AG09319 (cell line): ENCODE measurements at regions not wholly inside any gene's neighbourhood (a gene's known extent, or its start where the extent isn't known, plus 50 kb on each side); places are given as distances from the start of the nearest gene placed in this dataset.

Experiments used
- DNase-seq: peaks from one replicate; pipeline ENCODE4 v3.0.0-alpha.2; 2010; ENCODE audit warnings: low read depth; ENCODE audit errors: extremely low read depth
- TF ChIP-seq, protein P1 (sequence below): IDR thresholded peaks from 2 replicates; pipeline ENCODE4 v1.5.1; 2011; ENCODE audit warnings: low read depth, mild to moderate bottlenecking, inconsistent platforms, low read length, moderate library complexity

DNA sequence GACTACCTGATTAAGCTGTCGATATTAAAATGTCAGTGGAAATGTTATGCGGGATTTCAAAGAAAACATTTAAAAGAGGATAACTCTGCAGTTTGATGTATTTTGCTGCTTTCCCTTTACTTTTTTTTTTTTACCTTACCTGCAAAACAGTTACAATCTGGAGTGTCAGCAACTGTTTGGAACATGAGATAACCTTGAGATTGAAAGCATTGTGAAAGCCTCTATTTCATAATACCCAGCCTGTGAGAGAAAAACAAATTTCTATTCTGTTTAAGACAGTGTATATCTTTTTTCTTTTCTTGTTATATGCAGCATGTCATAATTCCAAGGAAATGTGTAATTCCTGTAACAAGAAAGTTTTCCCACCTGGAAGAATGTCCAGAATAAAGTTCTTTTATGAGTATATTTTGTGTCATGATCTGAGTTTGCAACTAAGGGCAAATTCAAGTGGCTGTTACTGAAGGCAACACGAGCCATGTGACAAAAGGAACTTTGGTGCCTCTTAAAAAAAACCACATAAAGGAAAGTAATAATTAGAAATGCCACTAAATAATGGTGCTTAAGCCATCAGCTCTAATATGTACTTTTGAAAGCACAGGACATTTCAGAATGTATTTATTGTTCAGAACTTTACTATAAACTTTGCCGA is 297.0 kb upstream of the DSEL start:
- DNase-seq = no peak
- TF ChIP-seq, protein P1, sequence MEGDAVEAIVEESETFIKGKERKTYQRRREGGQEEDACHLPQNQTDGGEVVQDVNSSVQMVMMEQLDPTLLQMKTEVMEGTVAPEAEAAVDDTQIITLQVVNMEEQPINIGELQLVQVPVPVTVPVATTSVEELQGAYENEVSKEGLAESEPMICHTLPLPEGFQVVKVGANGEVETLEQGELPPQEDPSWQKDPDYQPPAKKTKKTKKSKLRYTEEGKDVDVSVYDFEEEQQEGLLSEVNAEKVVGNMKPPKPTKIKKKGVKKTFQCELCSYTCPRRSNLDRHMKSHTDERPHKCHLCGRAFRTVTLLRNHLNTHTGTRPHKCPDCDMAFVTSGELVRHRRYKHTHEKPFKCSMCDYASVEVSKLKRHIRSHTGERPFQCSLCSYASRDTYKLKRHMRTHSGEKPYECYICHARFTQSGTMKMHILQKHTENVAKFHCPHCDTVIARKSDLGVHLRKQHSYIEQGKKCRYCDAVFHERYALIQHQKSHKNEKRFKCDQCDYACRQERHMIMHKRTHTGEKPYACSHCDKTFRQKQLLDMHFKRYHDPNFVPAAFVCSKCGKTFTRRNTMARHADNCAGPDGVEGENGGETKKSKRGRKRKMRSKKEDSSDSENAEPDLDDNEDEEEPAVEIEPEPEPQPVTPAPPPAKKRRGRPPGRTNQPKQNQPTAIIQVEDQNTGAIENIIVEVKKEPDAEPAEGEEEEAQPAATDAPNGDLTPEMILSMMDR = no peak

DNA sequence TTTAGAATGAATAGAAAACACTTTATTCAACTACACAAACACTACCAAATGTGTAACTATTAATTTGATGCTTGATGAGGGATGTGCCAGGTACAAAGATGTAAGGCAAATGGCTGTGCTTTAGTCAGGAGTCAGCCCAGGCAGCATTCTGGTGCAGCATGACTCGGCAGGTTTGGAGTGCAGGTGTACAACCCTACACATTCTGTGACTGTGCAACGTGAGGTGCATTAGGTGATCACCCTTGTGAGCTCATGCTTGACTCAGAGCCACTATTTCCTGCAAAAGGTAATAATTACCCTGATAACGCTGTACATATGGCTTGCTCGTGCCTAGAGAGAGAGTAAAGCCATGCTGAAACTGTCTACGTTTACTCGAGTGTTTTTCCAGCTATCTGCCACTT is 288.7 kb upstream of the DSEL start:
- TF ChIP-seq, protein P1 = no peak
- no peak for DNase-seq

DNA sequence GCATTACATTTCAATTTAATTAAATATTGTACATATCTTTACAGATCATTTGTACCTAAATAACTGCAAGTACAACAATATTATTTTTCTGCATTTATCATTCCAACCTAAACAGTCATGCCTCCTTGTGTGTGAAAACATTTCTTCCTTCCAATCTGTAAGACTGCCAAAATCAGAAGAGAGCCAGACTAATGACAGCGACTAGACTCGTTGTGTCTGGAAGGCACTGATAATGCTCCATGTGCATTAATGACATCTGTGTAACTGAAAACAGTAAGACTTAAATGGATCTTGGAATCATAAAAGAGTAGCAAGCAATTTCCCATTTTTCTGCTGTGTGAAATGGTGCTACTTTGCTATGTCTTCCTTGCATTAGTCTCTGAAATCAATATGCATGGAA is 278.0 kb upstream of the DSEL start:
- TF ChIP-seq, protein P1 = no peak
- no peak for DNase-seq

DNA sequence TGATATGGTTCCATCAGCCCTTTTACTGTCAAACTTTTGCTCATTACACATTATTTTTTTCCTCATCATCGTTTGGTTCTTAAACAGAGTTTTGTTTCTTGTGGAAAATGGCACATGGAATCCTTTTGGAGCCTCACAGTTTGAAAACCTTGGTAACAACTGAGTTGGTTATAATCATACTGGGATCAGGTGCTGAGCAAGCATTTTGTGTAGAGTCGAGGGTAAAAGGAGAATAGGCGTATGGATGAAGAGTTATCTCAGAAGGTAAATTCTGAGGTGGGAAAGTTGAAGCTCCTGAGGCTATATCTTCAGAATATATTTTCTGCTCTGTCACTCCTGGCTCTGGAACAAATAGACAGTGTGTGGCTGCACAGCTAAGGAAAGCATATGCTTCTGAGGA is 274.0 kb upstream of the DSEL start:
- no peak for DNase-seq
- TF ChIP-seq, protein P1 = no peak

DNA sequence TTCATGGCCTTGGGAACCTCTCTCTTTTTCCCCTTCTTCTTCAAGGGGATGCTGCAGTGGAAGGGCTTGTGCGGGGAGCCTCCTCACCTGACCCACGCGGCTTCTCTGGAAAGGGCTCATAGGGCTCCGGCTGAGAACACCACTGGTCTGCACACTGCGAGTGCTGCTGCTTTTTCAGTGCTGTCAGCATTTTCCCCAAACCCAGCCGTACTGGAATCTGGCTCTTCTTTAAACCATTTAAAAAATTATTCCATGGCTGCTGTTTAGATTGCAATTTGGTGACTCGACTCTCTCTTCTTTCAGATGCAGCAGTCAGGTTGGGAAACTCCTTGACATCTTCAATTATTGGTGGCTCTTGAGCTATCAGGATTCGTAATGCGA is 272.6 kb upstream of the DSEL start:
- DNase-seq = no peak
- TF ChIP-seq, protein P1 = no peak

DNA sequence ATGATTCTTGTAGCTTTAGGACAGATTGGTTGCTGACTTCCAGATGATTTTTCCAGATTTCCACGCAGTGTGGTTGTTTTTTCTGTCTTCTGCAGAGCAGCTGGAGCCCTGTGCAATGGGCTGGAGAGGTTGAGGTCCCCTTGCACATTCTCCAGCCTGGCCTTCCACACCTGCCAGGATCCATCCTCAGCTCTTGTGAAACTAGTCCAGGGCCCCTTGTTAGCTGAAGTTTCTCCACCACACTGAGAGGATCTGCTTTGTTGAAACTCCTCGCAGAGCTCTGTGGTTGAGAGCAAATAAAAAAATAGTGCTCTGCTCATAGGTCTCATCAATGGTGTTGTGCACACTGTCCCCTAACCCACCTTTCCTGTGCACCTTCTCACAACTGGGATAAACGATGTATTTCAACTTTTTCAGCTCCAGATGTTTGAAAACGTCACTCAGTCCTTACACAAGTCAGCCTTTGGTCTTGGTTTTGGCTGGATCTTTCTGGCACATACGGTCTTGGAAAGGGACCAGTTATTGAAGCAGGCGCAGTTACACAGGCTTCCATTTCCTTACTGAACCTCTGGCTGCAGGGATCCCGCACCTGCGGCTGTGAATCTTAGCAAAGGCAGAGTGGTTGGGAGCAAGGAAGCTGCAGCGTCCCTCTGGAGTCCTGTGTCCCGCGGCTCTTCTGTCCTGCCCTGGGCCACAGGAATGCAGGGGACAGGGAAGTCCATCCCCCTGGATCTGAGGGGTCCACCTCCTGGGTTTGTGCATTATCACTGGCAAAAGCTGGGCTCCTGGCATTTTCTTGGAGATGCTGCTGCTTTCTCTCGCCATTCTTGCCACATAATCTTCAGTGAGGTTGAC is 272.0 kb upstream of the DSEL start:
- TF ChIP-seq, protein P1 = no peak
- no peak for DNase-seq

DNA sequence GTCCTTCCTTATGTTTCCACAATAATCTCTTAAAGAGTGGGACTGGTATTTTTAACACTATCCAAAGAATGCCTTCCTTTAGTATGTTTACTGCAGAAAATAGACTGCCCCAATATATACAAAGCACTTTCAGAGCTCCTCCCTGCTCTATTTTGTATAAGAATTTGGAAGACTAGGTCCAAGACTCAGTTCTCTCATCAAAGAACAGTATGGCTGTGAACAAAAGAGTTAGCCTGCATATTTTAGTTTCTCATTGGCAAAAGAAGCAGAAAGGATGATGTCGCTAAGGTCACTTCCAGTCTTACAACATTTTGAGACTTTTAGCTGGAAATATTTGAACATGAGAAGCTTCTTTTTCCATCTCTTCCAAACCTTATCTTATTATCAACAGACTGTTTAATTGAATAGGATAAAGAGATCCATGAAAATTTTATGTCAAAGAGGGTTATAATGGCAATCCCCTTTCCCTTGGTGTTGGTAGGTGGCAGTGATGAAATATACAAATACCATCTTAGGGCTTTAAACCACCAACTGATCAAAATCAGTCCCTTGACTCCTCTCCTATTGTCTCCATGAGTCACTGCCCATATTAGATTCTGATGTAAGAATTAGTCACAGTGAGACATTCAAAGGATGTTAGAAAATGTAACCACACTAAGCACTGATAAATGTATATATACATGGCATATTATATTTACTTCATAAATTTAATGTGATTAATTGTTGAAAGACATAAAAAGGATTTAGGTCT is 266.9 kb upstream of the DSEL start:
- DNase-seq = peak; percentile 41
- TF ChIP-seq, protein P1 = no peak
